HG03280 (cell line): ENCODE measurements at regions not wholly inside any gene's neighbourhood (a gene's known extent, or its start where the extent isn't known, plus 50 kb on each side); places are given as distances from the start of the nearest gene placed in this dataset.

Source experiments
- ATAC-seq: cut with Tn5 transposase; IDR thresholded peaks from one replicate; pipeline ENCODE4 v1.9.1; 2021; ENCODE audit warnings: mild to moderate bottlenecking, moderate library complexity; ENCODE audit not compliant: unreplicated experiment

DNA sequence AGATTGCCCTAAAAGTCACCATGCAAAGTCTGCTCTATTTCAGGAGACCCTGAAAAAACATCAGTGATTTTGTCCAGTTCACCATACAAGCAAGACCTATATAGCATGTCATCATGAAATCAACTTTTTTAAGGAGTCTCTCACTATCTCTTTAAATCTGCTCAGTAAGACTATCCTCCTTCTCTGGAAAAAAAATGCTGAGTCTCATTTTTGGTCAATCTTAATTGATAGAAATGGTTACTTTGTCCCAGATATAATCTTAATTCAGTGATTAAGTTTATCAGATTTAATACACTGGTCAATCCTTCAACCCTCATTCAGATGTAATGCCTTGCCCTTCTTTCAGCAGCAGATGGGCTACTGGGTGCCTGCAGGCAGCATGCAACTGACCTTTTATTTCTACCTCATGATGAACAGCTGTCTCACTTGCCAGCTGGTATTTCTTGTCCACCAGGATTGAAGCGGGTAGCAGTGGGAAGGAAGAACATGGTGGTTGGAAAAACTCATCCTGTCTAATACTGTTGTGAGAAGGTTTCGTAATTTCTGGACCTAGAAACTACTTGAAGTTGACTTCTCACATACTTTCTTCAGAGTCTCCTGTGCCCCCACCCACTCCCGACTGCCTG is 375.3 kb downstream of the DNAH5 start:
- no peak for ATAC-seq

DNA sequence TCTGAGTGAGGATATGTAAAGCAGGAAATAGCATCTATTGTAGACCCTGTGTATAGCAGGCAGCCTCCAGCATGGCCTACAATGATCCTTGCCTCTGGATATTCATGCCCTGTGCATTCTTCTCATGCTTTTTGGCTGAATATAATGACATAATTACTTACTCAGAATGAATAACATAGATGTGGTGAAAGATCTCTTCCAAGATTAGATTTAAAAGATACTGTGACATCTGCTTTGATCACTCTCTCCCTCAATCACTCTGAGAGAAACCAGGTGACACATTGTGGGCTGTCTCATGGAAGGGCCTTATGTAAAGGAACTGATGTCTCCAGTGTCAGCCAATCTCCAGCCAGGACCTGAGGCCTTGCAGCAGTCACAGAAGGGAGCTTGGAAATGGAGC is 376.7 kb downstream of the DNAH5 start:
- ATAC-seq, result no peak

DNA sequence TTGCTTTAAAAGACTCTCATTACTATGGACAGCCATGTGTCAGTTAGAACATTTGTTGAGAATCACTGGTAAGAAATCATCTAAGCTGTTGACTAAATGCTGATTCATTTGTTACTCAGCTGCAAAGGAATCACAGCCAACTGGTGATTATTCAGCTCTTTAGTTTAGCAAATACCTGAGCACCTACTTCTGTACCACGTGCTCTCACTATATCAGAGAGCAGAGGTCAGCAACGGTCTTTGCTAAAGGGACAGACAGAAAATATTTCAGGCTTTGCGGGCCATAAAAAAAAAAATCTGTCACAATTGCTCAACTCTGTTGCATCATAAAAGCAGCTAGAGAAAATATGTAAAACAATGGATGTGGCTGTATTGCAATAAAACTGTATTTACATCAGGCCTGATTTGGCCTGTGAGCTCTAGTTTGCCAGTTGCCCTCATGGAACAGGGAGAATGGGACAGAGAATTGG is 377.6 kb downstream of the DNAH5 start:
- no peak for ATAC-seq

DNA sequence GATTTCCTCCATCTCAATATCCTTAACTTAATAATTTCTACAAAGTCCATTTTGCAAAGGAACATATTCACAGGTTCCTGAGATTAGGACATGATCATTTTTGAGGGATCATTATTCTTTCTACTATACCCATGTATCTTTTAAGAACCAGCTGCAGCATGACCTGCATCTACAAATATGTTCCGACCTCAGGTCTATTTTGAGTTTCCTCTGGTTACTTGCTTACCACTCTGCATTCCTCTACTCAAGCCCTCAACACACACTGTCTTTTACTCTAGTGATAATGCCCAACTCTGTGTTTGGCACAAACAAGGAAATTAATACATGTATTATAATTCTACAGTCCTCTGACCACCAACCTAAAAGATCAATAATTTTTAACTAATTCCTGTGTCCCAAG is 386.1 kb downstream of the DNAH5 start:
- no peak for ATAC-seq

DNA sequence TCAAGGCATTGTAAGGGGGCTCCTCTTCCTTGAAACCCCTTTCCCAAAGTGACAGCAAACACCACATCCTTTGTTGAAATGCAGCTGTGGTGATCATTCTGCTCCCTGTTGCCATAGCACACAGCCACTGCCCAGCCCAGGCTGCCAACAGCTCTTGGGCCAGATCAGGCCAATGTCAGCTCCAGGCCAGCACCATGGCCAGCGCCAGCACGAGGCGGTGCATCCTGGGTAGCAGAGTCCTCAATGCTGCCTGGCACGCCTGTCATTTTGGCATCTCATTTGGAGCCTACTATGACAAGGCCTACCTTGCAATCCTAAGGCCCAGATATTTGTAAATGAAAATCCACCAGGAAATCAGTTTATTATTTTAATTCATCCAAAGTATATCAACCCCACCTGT is 390.6 kb downstream of the DNAH5 start:
- ATAC-seq, result no peak

DNA sequence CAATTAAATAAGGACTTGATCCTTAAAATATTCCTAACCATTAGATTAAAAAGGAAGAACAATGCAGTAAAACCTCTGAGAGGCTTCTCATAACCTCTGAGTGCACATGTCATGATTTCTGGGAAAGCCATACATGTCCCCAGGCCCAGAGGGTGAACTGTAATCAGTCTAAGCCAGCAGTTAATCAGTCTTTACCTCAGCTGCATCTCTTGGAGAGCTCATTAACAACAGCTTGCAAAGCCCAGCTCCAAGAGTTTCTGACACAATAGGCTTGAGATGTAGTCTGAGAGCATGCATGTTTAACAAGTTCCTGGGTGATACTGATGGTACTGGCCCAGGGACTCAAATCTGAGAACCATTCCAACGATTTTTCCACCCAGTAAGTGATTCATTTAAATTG is 392.1 kb downstream of the DNAH5 start:
- ATAC-seq, result no peak

DNA sequence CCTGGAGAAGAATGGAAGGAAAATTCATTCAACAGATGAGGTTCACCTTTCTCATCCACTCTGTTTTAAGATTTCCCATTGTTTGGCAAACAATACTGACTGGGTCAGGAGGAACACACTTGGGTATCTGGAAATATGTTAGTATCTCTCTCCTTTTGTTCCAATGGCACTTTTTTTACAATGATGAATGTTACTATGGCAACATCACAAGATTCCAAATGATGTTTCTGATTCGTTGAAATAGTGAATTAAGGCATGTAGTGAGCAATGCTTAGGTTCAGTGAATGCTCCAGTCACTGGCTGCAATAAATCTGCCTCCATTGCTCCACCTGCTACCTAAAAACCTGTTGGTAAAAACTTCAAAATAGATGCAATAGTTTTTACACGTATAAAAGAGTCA is 392.8 kb downstream of the DNAH5 start:
- ATAC-seq, result no peak

DNA sequence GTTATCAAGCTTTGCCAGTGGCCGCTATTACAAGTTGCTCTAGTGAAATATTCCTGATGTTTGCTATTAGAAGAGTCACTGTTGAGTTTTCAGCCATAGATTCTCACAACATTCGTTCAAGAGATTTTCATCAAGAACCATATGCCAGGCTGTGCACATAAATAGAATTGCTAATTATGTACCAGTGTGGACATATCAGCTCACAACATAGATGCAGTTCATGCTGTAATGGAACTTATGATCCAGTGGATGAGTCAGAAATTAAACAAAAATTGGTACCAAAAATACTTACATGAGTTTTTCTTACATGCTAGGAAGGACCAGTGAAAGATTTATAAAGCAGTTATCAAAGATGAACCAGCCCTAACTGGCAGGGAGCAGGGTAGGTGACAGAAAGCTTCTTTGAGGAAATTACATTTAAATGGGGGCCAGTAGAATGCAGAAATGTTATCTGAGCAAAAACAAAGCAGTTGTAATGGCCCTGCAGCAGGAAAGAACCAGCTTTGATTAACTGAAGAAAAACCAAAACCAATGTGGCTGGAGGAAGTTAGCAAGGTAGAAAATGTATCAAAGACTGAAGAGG is 404.2 kb downstream of the DNAH5 start:
- ATAC-seq, result no peak

DNA sequence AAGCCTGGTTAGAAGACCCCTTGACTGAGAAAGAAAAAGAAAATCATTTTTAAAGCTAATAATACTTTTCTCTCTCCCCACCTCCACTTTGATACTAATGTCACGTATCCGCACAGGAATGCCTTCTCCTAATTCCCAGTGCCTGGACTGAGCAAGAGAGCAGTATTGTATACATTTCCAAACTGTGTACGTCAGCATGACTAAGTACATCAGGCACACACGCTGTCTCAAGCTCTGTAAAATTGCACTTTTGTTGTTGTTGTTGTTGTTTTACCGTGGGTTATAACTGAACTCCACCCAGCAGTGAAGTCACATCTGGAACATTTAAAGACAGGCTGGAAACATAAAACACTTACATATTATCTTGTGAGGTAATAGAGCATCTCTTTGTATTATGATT is 407.6 kb downstream of the DNAH5 start:
- ATAC-seq, result no peak

DNA sequence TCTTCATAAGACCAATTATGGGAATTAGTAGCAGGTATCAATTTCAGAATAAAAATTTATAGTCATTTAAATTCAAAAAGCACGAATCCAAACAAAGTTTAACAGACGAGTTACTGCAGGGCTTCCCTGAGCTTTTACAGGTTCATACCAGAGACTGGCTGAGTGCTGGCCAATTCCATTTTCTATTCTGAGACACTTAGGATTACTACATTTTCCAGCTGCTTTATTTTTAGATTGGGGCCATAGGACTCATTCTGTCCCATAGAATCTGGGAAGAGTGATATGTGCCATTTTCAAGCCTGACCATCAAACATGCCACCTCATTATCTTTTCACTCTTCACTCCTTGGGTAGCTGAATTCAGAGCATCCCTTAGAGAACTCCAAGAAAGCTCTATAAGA is 410.7 kb downstream of the DNAH5 start:
- no peak for ATAC-seq

DNA sequence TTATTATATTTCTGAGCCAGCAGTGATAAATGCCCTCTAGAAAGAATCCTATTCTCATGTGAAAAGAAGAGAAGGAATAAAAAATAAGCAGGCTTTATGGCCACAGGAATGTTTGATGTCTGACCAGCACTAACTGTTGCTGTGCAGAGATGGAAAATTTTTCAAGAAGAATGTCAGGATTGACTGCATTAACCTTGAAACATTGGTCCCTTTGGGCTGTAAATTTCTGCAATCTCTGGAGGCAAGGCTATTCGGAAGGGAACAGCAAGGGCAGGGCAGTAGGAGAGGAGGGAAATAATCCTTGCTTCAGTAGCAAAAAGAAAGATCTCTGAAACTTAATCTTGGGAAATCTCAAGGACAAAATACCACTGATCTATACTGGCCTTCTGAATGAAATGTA is 415.2 kb downstream of the DNAH5 start:
- no peak for ATAC-seq

DNA sequence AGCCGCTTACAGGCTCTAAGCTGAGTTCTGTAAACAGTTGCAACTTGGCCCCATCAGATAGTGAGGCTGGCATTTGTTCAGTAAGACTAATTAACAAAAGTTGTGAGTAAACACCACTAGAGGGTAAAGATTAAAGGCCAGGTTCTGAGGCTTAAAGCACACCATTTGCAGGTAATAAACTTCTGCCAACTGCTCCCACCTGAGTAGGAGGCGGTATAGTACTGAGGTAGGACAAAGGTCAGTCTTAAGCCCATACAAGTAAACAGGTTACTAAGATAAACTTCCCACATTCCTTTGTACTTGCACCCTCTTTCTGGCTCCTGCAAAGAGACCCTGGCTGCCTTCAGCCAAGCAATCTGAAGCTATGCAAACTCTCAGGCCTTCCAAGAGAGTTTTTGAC is 419.6 kb downstream of the DNAH5 start:
- no peak for ATAC-seq

DNA sequence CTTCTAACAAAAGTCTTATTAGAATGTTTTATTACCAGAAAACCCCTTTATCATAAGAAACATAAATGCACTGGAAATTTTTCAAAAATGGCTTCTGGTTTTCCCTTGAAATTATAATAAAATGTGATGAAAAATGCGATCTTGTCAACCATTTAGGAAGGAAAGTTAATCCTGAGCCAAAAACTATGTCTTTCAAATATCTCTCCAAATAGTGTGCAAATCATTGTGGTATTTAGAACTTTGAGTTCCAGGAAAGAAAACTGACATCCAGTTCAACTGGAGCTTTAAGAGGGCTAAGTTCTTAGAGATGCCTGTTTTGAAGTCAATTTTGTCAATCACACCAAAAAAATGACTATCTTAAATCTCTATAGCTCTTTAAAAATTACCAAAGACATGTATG is 425.4 kb downstream of the DNAH5 start:
- no peak for ATAC-seq

DNA sequence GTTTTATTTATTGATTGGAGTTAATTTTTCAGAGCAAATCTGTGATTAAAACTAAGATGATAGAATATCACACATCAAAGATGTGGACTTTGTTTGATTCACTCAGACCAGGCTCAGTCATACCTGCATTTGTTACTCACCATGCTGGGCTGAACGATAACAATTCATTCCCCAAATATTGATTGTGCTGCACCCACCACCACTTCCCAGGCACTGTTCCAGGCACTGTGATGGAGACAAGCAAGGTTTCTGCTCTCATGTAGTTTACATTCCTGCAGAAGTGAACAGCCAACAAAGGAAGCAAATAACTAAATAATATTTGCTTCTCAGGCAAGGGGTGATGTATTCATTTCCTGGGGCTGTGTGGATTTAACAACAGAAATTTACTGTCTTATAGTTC is 428.3 kb downstream of the DNAH5 start:
- no peak for ATAC-seq

DNA sequence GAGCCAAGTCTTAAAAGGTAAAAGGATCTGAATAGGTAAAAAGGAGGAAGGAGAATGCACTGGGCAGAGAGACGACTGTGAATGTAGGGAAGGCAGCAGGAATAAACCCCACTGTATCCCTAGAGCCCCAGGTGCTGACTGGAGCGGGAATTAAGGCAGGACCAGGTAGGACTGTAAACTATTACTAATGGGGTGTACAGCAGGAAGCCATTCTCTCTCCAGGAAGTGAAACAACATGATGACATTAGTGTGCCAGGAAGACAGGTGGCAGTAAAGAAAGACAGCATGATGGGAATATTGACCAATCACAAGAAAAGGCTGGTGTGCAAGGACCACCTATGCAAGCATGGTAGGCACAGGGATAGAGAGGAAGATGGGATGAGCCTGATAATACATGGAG is 433.0 kb downstream of the DNAH5 start:
- ATAC-seq, result no peak

DNA sequence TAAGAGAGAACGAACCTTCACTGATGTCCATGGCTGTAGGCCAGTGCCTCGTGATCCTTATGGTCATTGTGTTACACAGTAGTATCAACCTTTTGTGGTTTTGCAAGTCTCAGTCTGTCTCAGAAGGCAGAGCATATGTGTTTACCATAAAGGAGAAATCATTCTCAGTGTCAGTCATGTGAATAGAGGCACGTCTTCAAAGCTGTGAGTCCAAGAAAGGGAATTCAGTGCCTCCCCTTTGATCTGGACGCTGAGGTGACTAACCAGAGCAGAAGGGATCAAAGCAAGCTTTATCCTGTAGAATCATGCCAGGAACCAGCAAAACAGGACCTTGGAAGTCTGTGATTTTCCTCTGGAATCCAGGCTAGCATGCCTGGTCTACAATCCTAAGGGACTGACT is 433.9 kb downstream of the DNAH5 start:
- no peak for ATAC-seq

DNA sequence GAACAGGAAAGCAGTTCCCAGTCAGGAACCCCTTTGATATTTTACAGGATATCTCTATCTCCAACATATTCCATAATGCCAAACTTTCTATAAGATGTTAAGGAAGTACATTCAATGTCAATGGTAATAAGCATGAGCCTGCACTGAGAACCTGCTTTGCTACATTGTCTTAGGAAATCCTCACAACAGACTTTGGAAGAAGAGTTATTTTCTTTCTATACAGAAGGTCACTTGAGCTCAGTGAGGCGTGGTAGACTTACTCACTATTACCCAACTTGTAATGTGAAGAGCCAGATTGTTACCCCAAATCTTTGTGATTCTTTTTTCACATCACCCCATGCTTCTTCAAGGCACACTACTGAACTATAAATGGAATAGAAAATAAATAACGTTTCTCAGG is 435.9 kb downstream of the DNAH5 start:
- ATAC-seq, result no peak

DNA sequence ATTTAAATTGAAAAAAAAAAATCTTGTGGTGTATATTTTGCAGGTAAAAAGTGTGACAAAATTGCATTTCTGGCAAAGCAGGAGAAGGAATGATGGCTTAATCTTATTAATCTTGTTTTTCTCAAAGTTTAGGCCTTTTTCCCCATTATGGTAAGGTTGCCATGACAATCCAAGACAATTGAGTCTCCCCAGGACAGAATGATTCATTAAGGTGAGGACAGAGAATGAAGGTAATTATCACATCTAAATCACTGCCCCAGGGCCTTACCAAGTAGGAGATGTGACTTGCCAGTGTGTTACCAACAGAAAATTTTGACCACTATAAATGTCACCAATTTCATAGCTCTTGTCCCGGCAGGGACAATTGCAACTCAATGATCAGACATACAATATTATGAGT is 439.2 kb downstream of the DNAH5 start:
- no peak for ATAC-seq

DNA sequence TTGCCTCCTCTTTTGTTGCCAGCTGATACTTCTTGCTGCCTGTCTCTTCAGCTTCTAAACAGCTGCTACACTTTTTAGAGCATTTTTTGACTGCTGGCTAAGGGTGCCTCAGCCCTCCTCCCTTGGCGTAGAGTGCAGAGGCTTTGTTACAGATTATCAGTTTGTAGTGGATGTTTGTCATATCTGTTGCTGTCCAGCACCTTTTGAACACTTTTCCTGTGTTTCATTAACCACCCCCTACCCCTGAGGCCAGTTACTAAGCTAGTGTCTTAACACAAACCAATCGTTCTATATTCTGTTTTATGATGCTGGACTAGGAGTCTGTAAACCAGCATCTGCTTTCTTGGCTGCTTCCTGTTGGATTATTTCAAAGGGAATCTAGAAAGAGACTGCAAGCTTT is 441.5 kb downstream of the DNAH5 start:
- ATAC-seq, result no peak

DNA sequence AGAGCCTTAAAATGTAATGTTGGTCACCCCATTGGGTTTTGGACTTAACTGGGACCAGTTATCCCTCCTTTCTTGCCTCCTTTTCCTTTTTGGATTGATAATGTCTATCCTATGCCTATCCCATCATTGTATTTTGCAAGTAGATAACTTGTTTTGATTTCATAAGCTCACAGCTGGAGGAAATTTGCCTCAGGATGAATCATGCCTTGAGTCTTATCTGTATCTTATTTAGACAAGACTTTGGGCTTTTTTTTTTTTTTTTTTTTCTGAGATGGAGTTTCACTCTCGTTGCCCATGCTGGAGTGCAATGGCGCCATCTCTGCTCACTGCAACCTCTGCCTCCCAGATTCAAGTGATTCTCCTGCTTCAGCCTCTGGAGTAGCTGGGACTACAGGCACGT is 443.3 kb downstream of the DNAH5 start:
- no peak for ATAC-seq

DNA sequence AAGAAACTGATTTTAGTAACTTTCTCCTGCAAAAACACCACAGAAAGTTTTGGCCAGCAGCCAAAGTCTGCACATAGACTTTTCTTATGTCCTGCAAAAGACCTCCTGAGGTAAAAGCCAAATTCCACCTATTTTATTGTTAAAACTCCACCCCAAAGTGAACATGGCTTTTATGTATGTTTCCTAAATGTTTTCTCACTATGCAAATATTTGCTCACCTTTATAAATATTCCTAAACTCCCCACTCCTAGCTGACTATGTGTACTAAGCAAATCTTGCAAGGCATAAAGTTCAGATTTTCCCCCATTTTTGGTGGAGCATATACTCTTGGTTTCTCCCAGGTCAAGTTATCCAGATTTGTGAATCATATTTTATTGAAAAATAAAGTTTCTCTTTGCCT is 446.2 kb downstream of the DNAH5 start:
- ATAC-seq, result no peak

DNA sequence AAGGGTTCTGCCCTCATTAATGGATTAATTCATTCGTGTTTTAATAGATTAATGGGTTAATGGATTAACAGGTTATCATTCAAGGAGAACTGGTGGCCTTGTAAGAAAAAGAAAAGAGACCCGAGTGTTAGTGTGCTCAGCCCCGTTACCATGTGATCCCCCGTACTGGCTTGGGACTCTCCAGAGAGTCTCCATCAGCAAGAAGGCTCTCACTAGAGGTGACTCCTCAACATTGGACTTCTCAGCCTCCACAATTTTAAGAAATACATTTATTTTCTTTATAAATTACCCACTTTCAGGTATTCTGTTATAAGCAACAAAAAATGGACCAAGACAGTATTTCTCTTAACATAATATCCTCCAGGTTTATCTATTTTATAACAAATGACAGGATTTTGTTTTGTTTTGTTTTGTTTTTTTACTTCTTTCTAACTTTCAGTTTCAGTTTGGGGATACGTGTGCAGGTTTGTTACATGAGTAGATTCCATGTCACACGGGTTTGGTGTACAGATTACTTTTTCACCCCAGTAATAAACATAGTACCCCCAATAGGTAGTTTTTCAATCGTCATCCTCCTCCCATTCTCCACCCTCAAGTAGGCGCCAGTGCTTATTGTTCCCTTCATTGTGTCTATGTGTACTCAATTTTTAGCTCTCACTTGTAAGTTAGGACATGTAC is 456.1 kb downstream of the DNAH5 start:
- ATAC-seq, result no peak

DNA sequence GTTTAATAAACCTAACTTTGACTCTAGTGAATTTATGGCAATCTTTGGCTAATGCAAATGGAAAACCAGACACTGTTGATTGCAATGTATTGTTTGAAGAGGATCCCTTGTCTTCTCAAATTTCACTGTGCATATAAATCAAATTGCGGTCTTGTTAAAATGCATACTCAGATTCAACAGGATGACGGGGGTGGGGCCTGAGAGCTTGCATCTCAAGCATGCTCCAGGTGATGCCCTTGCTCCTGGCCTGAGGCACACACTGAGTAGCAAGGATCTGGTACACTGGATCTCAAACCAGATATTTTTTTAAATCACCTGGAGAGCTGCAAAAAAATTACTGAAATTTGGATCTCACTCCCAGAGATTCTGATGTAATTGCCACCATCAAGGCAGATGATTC is 463.7 kb downstream of the DNAH5 start:
- ATAC-seq, result no peak
